ENCODE measurements at regions not wholly inside any gene's neighbourhood (a gene's known extent, or its start where the extent isn't known, plus 50 kb on each side); places are given as distances from the start of the nearest gene placed in this dataset.

GRCh38 chr18:78418379-78418778 is 561.2 kb upstream of the SALL3 start:
- H4K20me1 ChIP-seq (ENCODE audit: insufficient read depth, low read length): no peaks in the 10 kb centered on the region
- no peaks in the 10 kb centered on the region for H3K27me3 ChIP-seq (ENCODE audit: low read depth, low read length)
- no peak overlapping the region for H2AFZ ChIP-seq (ENCODE audit: low read depth, low read length)
- H3K9ac ChIP-seq (ENCODE audit: low read length): no peak overlapping the region
- no peak overlapping the region for H3K4me2 ChIP-seq (ENCODE audit: low read length)
- H3K27ac ChIP-seq (ENCODE audit: low read length): no peak overlapping the region
- H3K4me1 ChIP-seq (ENCODE audit: low read length): no peaks in the 10 kb centered on the region
- no peak for TF ChIP-seq EZH2phosphoT487 (IDR thresholded peaks at IDR 0.05; ENCODE audit: low read depth)
- TF ChIP-seq, protein P1, sequence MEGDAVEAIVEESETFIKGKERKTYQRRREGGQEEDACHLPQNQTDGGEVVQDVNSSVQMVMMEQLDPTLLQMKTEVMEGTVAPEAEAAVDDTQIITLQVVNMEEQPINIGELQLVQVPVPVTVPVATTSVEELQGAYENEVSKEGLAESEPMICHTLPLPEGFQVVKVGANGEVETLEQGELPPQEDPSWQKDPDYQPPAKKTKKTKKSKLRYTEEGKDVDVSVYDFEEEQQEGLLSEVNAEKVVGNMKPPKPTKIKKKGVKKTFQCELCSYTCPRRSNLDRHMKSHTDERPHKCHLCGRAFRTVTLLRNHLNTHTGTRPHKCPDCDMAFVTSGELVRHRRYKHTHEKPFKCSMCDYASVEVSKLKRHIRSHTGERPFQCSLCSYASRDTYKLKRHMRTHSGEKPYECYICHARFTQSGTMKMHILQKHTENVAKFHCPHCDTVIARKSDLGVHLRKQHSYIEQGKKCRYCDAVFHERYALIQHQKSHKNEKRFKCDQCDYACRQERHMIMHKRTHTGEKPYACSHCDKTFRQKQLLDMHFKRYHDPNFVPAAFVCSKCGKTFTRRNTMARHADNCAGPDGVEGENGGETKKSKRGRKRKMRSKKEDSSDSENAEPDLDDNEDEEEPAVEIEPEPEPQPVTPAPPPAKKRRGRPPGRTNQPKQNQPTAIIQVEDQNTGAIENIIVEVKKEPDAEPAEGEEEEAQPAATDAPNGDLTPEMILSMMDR (IDR thresholded peaks at IDR 0.05; ENCODE audit: low read depth, low read length): no peak
- no peaks in the 10 kb centered on the region for H3K79me2 ChIP-seq (ENCODE audit: low read length)
- no peaks in the 10 kb centered on the region for H3K36me3 ChIP-seq (replicated peaks; ENCODE audit: low read depth, low read length)
- H3K9me3 ChIP-seq (ENCODE audit: insufficient read depth, low read length): no peaks in the 10 kb centered on the region
- no peak overlapping the region for H3K4me3 ChIP-seq (ENCODE audit: low read length)

- Histone ChIP-seq H3K9ac (ENCODE audit: low read length) (no peak overlapping the region), H2AFZ (ENCODE audit: low read depth, low read length) (no peak overlapping the region), H3K4me3 (ENCODE audit: low read length) (no peak overlapping the region), H3K36me3 (replicated peaks; ENCODE audit: low read depth, low read length) (no peaks in the 10 kb centered on the region), H4K20me1 (ENCODE audit: insufficient read depth, low read length) (no peaks in the 10 kb centered on the region), H3K79me2 (ENCODE audit: low read length) (no peaks in the 10 kb centered on the region), H3K9me3 (ENCODE audit: insufficient read depth, low read length) (no peaks in the 10 kb centered on the region), H3K27ac (ENCODE audit: low read length) (no peak overlapping the region), H3K4me2 (ENCODE audit: low read length) (no peak overlapping the region), H3K4me1 (ENCODE audit: low read length) (no peaks in the 10 kb centered on the region), H3K27me3 (ENCODE audit: low read depth, low read length) (no peaks in the 10 kb centered on the region)
- TF ChIP-seq, protein P1 (IDR thresholded peaks at IDR 0.05; ENCODE audit: low read depth, low read length): no peak
- no peak for TF ChIP-seq EZH2phosphoT487 (IDR thresholded peaks at IDR 0.05; ENCODE audit: low read depth)
Observed at GRCh38 chr18:78419171-78419570, 560.4 kb upstream of the SALL3 start.

DNA sequence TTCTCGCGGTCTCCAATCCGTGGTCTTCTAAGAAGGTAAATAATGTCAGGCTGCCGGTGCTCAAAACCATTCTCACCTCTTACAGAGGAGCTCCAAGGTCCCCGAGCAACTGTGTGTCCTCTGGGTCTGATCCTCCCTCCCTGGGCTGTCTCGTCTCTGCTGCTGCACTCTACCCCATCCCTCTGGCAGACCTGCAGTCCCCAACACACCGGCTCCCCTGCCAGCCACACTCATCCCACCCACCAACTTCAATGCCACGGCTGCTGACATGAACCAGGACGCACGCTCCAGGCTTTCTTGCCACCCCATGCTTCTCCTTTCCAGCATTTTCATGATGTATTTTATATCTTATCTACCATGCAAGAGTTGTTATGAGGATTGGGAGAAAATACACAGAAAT is 559.5 kb upstream of the SALL3 start:
- Histone ChIP-seq H4K20me1 (ENCODE audit: insufficient read depth, low read length) (no peaks in the 10 kb centered on the region), H3K36me3 (replicated peaks; ENCODE audit: low read depth, low read length) (no peaks in the 10 kb centered on the region), H3K9ac (ENCODE audit: low read length) (no peak overlapping the region), H3K9me3 (ENCODE audit: insufficient read depth, low read length) (no peaks in the 10 kb centered on the region), H3K4me2 (ENCODE audit: low read length) (no peak overlapping the region), H3K79me2 (ENCODE audit: low read length) (no peaks in the 10 kb centered on the region), H3K27ac (ENCODE audit: low read length) (no peak overlapping the region), H3K4me1 (ENCODE audit: low read length) (no peaks in the 10 kb centered on the region), H3K4me3 (ENCODE audit: low read length) (no peak overlapping the region), H3K27me3 (ENCODE audit: low read depth, low read length) (no peaks in the 10 kb centered on the region), H2AFZ (ENCODE audit: low read depth, low read length) (no peak overlapping the region)
- no peak for TF ChIP-seq EZH2phosphoT487 (IDR thresholded peaks at IDR 0.05; ENCODE audit: low read depth)
- TF ChIP-seq, protein P1 (IDR thresholded peaks at IDR 0.05; ENCODE audit: low read depth, low read length): no peak

DNA sequence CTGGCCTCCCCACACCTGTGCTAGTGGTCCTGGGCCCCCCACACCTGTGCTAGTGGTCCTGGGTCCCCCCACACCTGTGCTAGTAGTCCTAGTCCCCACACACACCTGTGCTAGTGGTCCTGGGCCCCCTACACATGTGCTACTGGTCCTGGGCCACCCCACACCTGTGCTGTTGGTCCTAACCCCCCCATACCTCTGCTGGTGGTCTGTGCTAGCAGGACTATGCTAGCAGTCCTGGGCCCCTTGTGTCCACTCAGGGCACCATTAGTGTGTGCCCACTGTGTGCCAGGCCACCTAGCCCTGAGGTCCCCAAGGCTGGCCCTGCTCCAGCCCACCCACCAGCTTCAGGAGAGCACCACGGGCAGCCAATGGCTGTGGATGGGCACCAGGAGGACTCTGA is 558.2 kb upstream of the SALL3 start:
- Histone ChIP-seq H3K9me3 (ENCODE audit: insufficient read depth, low read length) (no peaks in the 10 kb centered on the region), H3K36me3 (replicated peaks; ENCODE audit: low read depth, low read length) (no peaks in the 10 kb centered on the region), H4K20me1 (ENCODE audit: insufficient read depth, low read length) (no peaks in the 10 kb centered on the region), H3K79me2 (ENCODE audit: low read length) (no peaks in the 10 kb centered on the region), H3K4me2 (ENCODE audit: low read length) (no peak overlapping the region), H3K4me1 (ENCODE audit: low read length) (no peaks in the 10 kb centered on the region), H3K9ac (ENCODE audit: low read length) (no peak overlapping the region), H3K4me3 (ENCODE audit: low read length) (no peak overlapping the region), H3K27me3 (ENCODE audit: low read depth, low read length) (no peaks in the 10 kb centered on the region), H3K27ac (ENCODE audit: low read length) (no peak overlapping the region), H2AFZ (ENCODE audit: low read depth, low read length) (no peak overlapping the region)
- TF ChIP-seq EZH2phosphoT487 (IDR thresholded peaks at IDR 0.05; ENCODE audit: low read depth): no peak
- TF ChIP-seq, protein P1 (IDR thresholded peaks at IDR 0.05; ENCODE audit: low read depth, low read length): no peak
